MCF 10A (cell line): ENCODE measurements at regions not wholly inside any gene's neighbourhood (a gene's known extent, or its start where the extent isn't known, plus 50 kb on each side); places are given as distances from the start of the nearest gene placed in this dataset.

Experiments
- BruUV-seq: library from RNA; stranded (reverse); fragments of 400-500 nt; replicated peaks from 2 replicates; lab custom pipeline; 2021; lab: Mats Ljungman, UMichigan
- CTCF ChIA-PET: fragments of 300-600 bp; sonication (Branson Sonifier 250); formaldehyde crosslinking; extraction: SDS; loops from one replicate; lab custom pipeline; 2021; ENCODE audit warnings: antibody characterized with exemption, inconsistent platforms; lab: Yijun Ruan, JAX
- POLR2A ChIA-PET: fragments of 300-600, 350-650 bp; sonication (Branson Sonifier 250); formaldehyde crosslinking; extraction: SDS; loops from one replicate; lab custom pipeline; 2020; ENCODE audit warnings: antibody characterized with exemption, inconsistent platforms; lab: Yijun Ruan, JAX
- DNase-seq: peaks from one replicate; pipeline ENCODE4 v3.0.0-alpha.2; 2018; ENCODE audit not compliant: unreplicated experiment
- H3K27ac Mint-ChIP-seq: one replicate; pipeline ENCODE4 v1.8.0; 2022; ENCODE audit warnings: mild to moderate bottlenecking, low read depth, mixed read lengths; ENCODE audit not compliant: unreplicated experiment
- H3K27me3 Mint-ChIP-seq: one replicate; pipeline ENCODE4 v1.8.0; 2022; ENCODE audit warnings: mixed read lengths; ENCODE audit not compliant: insufficient read depth, unreplicated experiment
- H3K36me3 Mint-ChIP-seq: one replicate; pipeline ENCODE4 v1.8.0; 2022; ENCODE audit warnings: mild to moderate bottlenecking, moderate library complexity, mixed read lengths; ENCODE audit not compliant: insufficient read depth, unreplicated experiment
- H3K4me1 Mint-ChIP-seq: one replicate; pipeline ENCODE4 v1.8.0; 2022; ENCODE audit warnings: mixed read lengths; ENCODE audit not compliant: insufficient read depth, unreplicated experiment
- H3K4me3 Mint-ChIP-seq: one replicate; pipeline ENCODE4 v1.8.0; 2022; ENCODE audit warnings: mild to moderate bottlenecking, moderate library complexity, mixed read lengths; ENCODE audit not compliant: unreplicated experiment
- H3K9me3 Mint-ChIP-seq: one replicate; pipeline ENCODE4 v1.8.0; 2022; ENCODE audit warnings: mixed read lengths; ENCODE audit not compliant: unreplicated experiment
- CTCF ChIP-seq: fragments of 200-600 bp; IDR thresholded peaks from one replicate; pipeline ENCODE4 v1.8.0; 2022; ENCODE audit warnings: antibody characterized with exemption, mild to moderate bottlenecking; ENCODE audit not compliant: unreplicated experiment
- intact Hi-C: fragments of 100-400 bp; cut with micrococcal nuclease; formaldehyde crosslinking; loops from 2 replicates; pipeline ENCODE4 v1.14.1; 2022

- no peaks in the 10 kb centered on the region for H3K27me3 Mint-ChIP-seq
- no peaks in the 10 kb centered on the region for H3K36me3 Mint-ChIP-seq
- intact Hi-C loops = no loop called here
- no peak for TF ChIP-seq CTCF
- BruUV-seq = no TSS peak
- no peak overlapping the region for H3K27ac Mint-ChIP-seq
- POLR2A ChIA-PET = no interaction called here
- H3K4me3 Mint-ChIP-seq = no peak overlapping the region
- DNase-seq = no peak
- CTCF ChIA-PET = interaction anchor here (0.6 to 2.0 kb wide), 4 partner anchors 11 to 1217 kb away, joined by 3 to 11 read pairs (median 3); no protein-coding TSS in a partner anchor
- H3K4me1 Mint-ChIP-seq = no peaks in the 10 kb centered on the region
- no peaks in the 10 kb centered on the region for H3K9me3 Mint-ChIP-seq
Measured at GRCh38 chr5:155746367-155747038, 580.5 kb upstream of the SGCD start.

- no peaks in the 10 kb centered on the region for H3K9me3 Mint-ChIP-seq
Measured at GRCh38 chr5:155750101-155750500, 576.9 kb upstream of the SGCD start.

GRCh38 chr5:155750571-155750970 lies 576.4 kb upstream of the SGCD start:
- POLR2A ChIA-PET = no interaction called here
- CTCF ChIA-PET = no interaction called here
- H3K27me3 Mint-ChIP-seq = no peaks in the 10 kb centered on the region
- H3K27ac Mint-ChIP-seq = no peak overlapping the region
- intact Hi-C loops = no loop called here
- BruUV-seq = no TSS peak
- H3K36me3 Mint-ChIP-seq = no peaks in the 10 kb centered on the region
- no peak overlapping the region for H3K4me3 Mint-ChIP-seq
- DNase-seq = no peak
- H3K4me1 Mint-ChIP-seq = no peaks in the 10 kb centered on the region
- H3K9me3 Mint-ChIP-seq = no peaks in the 10 kb centered on the region
- no peak for TF ChIP-seq CTCF

More at GRCh38 chr5:155750101-155750500, 576.9 kb upstream of the SGCD start:
- no peak for TF ChIP-seq CTCF
- Mint-ChIP-seq H3K4me3 (no peak overlapping the region), H3K36me3 (no peaks in the 10 kb centered on the region), H3K27me3 (no peaks in the 10 kb centered on the region), H3K4me1 (no peaks in the 10 kb centered on the region), H3K27ac (no peak overlapping the region)
- no TSS peak for BruUV-seq
- no peak for DNase-seq
- intact Hi-C loops = no loop called here
- POLR2A ChIA-PET = no interaction called here
- CTCF ChIA-PET = no interaction called here

GRCh38 chr5:155753943-155754581 lies 572.9 kb upstream of the SGCD start:
- Mint-ChIP-seq H3K9me3 (no peaks in the 10 kb centered on the region), H3K4me3 (no peak overlapping the region), H3K36me3 (no peaks in the 10 kb centered on the region), H3K27ac (no peak overlapping the region), H3K27me3 (no peaks in the 10 kb centered on the region), H3K4me1 (no peaks in the 10 kb centered on the region)
- BruUV-seq = no TSS peak
- POLR2A ChIA-PET = no interaction called here
- CTCF ChIA-PET = interaction anchor here (0.7 kb wide), 1 partner anchor 1062 kb away, joined by 3 read pairs; no protein-coding TSS in a partner anchor
- intact Hi-C loops = no loop called here
- no peak for TF ChIP-seq CTCF
- no peak for DNase-seq
